DND-41 (cell line): ENCODE measurements at regions not wholly inside any gene's neighbourhood (a gene's known extent, or its start where the extent isn't known, plus 50 kb on each side); places are given as distances from the start of the nearest gene placed in this dataset.

Source experiments
- ATAC-seq: fragments of 200-7000 bp; cut with Tn5 transposase; 3 replicates; pipeline ENCODE4 v1.9.1; 2021; ENCODE audit warnings: low read depth; ENCODE audit not compliant: insufficient read depth
- DNase-seq: peaks from one replicate; pipeline ENCODE4 v3.0.0-alpha.2; 2020
- H2AFZ ChIP-seq: 2 replicates; pipeline ENCODE4 v1.6.0; 2012; ENCODE audit warnings: low read depth, low read length
- H3K27ac ChIP-seq: 2 replicates; pipeline ENCODE4 v1.5.1; 2012; ENCODE audit warnings: low read length, inconsistent platforms
- H3K27me3 ChIP-seq: fragments of 200-600 bp; sonication (generic); 2 replicates; pipeline ENCODE4 v1.6.0; 2012; ENCODE audit warnings: low read length, mild to moderate bottlenecking, inconsistent platforms; ENCODE audit not compliant: insufficient read depth, poor library complexity
- H3K36me3 ChIP-seq: 2 replicates; pipeline ENCODE4 v1.5.1; 2012; ENCODE audit warnings: low read length, inconsistent platforms; ENCODE audit not compliant: insufficient read depth
- H3K4me1 ChIP-seq: 2 replicates; pipeline ENCODE4 v1.5.1; 2012; ENCODE audit warnings: mild to moderate bottlenecking, low read length; ENCODE audit not compliant: insufficient read depth
- H3K4me2 ChIP-seq: 2 replicates; pipeline ENCODE4 v1.6.0; 2012; ENCODE audit warnings: mild to moderate bottlenecking, moderate library complexity, low read length, inconsistent platforms; ENCODE audit not compliant: insufficient read depth
- H3K4me3 ChIP-seq, 2 experiments: fragments of 200-600 bp in 1 of 2; shearing (Covaris generic) in 1 of 2; 2 replicates each; pipeline ENCODE4 v1.5.1; 2012 to 2016; ENCODE audit warnings: inconsistent platforms in 2 of 2, low read length in 2 of 2, mild to moderate bottlenecking in 2 of 2, low read depth in 1 of 2, moderate library complexity in 1 of 2
- H3K79me2 ChIP-seq: 2 replicates; pipeline ENCODE4 v1.6.0; 2012; ENCODE audit warnings: low read length, inconsistent platforms; ENCODE audit not compliant: insufficient read depth
- H3K9ac ChIP-seq: 2 replicates; pipeline ENCODE4 v1.6.0; 2012; ENCODE audit warnings: low read depth, mild to moderate bottlenecking, inconsistent platforms, low read length, moderate library complexity
- H3K9me3 ChIP-seq: 2 replicates; pipeline ENCODE4 v1.5.1; 2012; ENCODE audit warnings: low read length, moderate library complexity, mild to moderate bottlenecking, inconsistent platforms; ENCODE audit not compliant: insufficient read depth, severe bottlenecking
- H4K20me1 ChIP-seq: 2 replicates; pipeline ENCODE4 v1.6.0; 2012; ENCODE audit warnings: low read length; ENCODE audit not compliant: insufficient read depth
- CTCF ChIP-seq: IDR thresholded peaks from 2 replicates; pipeline ENCODE4 v1.5.1; 2012; ENCODE audit warnings: borderline replicate concordance, low read length, moderate library complexity, mild to moderate bottlenecking; ENCODE audit not compliant: poor library complexity, severe bottlenecking; ENCODE audit errors: extremely low read depth
- EZH2 ChIP-seq: IDR thresholded peaks from 3 replicates; pipeline ENCODE4 v1.6.1; 2012; ENCODE audit warnings: borderline replicate concordance, low read depth, mild to moderate bottlenecking, moderate library complexity, low read length, inconsistent platforms; ENCODE audit not compliant: severe bottlenecking

GRCh38 chr5:105101577-105101976 is 1539.0 kb upstream of the NUDT12 start:
- Histone ChIP-seq H3K4me2 (no peak overlapping the region), H3K36me3 (no peaks in the 10 kb centered on the region), H2AFZ (no peak overlapping the region), H3K27ac (no peak overlapping the region), H3K79me2 (no peaks in the 10 kb centered on the region), H3K27me3 (no peaks in the 10 kb centered on the region), H3K9ac (no peak overlapping the region), H4K20me1 (no peaks in the 10 kb centered on the region), H3K9me3 (no peaks in the 10 kb centered on the region), H3K4me1 (no peaks in the 10 kb centered on the region), H3K4me3 (no peak overlapping the region)
- ATAC-seq (no peak), DNase-seq (no peak)
- TF ChIP-seq EZH2 (no peak), CTCF (no peak)

GRCh38 chr5:105088961-105089360 is 1526.4 kb upstream of the NUDT12 start:
- ATAC-seq, result no peak
- no peak overlapping the region for H2AFZ ChIP-seq
- H3K79me2 ChIP-seq, result no peaks in the 10 kb centered on the region
- no peak overlapping the region for H3K4me3 ChIP-seq
- no peak for TF ChIP-seq CTCF
- TF ChIP-seq EZH2, result no peak
- no peaks in the 10 kb centered on the region for H3K27me3 ChIP-seq
- no peaks in the 10 kb centered on the region for H3K4me1 ChIP-seq
- no peak overlapping the region for H3K27ac ChIP-seq
- no peaks in the 10 kb centered on the region for H3K36me3 ChIP-seq
- no peaks in the 10 kb centered on the region for H3K9me3 ChIP-seq
- no peak for DNase-seq
- no peak overlapping the region for H3K9ac ChIP-seq
- no peak overlapping the region for H3K4me2 ChIP-seq
- H4K20me1 ChIP-seq, result no peaks in the 10 kb centered on the region

- TF ChIP-seq EZH2 (no peak), CTCF (no peak)
- no peaks in the 10 kb centered on the region for H3K79me2 ChIP-seq
- H2AFZ ChIP-seq, result no peak overlapping the region
- DNase-seq, result no peak
- no peak overlapping the region for H3K27ac ChIP-seq
- no peaks in the 10 kb centered on the region for H3K27me3 ChIP-seq
- no peaks in the 10 kb centered on the region for H3K36me3 ChIP-seq
- H3K9ac ChIP-seq, result no peak overlapping the region
- H3K4me1 ChIP-seq, result no peaks in the 10 kb centered on the region
- no peaks in the 10 kb centered on the region for H3K9me3 ChIP-seq
- ATAC-seq, result no peak
- no peaks in the 10 kb centered on the region for H4K20me1 ChIP-seq
- no peak overlapping the region for H3K4me3 ChIP-seq
- no peak overlapping the region for H3K4me2 ChIP-seq
Observed at GRCh38 chr5:105088102-105088501, 1525.5 kb upstream of the NUDT12 start.

GRCh38 chr5:105057893-105058292 is 1495.3 kb upstream of the NUDT12 start:
- H3K27ac ChIP-seq, result no peak overlapping the region
- no peaks in the 10 kb centered on the region for H3K79me2 ChIP-seq
- H3K4me3 ChIP-seq, result no peak overlapping the region
- peaks cover 19% of the 10 kb centered on the region for H3K9me3 ChIP-seq
- DNase-seq (no peak), ATAC-seq (no peak)
- H4K20me1 ChIP-seq, result no peaks in the 10 kb centered on the region
- H2AFZ ChIP-seq, result no peak overlapping the region
- TF ChIP-seq CTCF, result no peak
- TF ChIP-seq EZH2, result no peak
- no peak overlapping the region for H3K9ac ChIP-seq
- H3K4me1 ChIP-seq, result no peaks in the 10 kb centered on the region
- H3K4me2 ChIP-seq, result no peak overlapping the region
- no peaks in the 10 kb centered on the region for H3K36me3 ChIP-seq
- H3K27me3 ChIP-seq, result no peaks in the 10 kb centered on the region
